Loucy (cell line): ENCODE measurements at regions not wholly inside any gene's neighbourhood (a gene's known extent, or its start where the extent isn't known, plus 50 kb on each side); places are given as distances from the start of the nearest gene placed in this dataset.
"Not testable (repeated sequence)": the region's sequence is repeated elsewhere in the genome, so short reads cannot be mapped to it uniquely, and the experiment has no call there.

Experiments
- EZH2phosphoT487 ChIP-seq: fragments of 200-600 bp; IDR thresholded peaks from 2 replicates; pipeline ENCODE4 v1.6.1; 2018; ENCODE audit warnings: antibody characterized with exemption, mild to moderate bottlenecking, moderate library complexity, borderline replicate concordance
- TF ChIP-seq, protein P1 (sequence below): fragments of 200-600 bp; sonication (generic); conservative IDR thresholded peaks from 2 replicates; pipeline ENCODE4 v1.5.1; 2014; ENCODE audit warnings: mild to moderate bottlenecking, antibody characterized with exemption, low read length

DNA sequence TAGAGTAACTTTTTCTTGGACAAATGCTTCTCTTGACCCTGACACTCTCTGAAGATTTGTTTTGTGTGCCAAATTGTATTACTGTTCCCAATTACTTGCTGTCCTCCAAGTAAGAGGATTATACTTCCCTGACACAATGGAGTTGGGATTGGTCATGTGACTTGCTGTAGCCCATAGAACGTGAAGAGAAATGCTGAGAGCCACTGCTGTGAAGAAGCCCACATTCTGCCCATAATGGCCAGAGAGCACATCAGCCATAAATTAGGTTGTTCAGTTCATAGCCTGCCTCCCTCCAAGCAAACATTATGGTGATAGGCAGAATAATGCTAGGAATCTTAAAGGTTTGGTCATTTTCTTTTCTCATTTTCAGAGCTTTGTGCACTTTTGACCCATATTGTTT lies 198.9 kb downstream of the SPATA31A1 start:
- TF ChIP-seq, protein P1, sequence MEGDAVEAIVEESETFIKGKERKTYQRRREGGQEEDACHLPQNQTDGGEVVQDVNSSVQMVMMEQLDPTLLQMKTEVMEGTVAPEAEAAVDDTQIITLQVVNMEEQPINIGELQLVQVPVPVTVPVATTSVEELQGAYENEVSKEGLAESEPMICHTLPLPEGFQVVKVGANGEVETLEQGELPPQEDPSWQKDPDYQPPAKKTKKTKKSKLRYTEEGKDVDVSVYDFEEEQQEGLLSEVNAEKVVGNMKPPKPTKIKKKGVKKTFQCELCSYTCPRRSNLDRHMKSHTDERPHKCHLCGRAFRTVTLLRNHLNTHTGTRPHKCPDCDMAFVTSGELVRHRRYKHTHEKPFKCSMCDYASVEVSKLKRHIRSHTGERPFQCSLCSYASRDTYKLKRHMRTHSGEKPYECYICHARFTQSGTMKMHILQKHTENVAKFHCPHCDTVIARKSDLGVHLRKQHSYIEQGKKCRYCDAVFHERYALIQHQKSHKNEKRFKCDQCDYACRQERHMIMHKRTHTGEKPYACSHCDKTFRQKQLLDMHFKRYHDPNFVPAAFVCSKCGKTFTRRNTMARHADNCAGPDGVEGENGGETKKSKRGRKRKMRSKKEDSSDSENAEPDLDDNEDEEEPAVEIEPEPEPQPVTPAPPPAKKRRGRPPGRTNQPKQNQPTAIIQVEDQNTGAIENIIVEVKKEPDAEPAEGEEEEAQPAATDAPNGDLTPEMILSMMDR, result not testable (repeated sequence)
- not testable (repeated sequence) for TF ChIP-seq EZH2phosphoT487
